Stimulated activated CD4-positive, alpha-beta T cell treated with anti-CD3 and anti-CD28 coated beads, Interleukin-15, amount 100 ng/mL, for 48 hours (primary cell): ENCODE measurements at regions not wholly inside any gene's neighbourhood (a gene's known extent, or its start where the extent isn't known, plus 50 kb on each side); places are given as distances from the start of the nearest gene placed in this dataset.

Experiments
- DNase-seq, 2 donors: peaks; one replicate each; pipeline ENCODE4 v3.0.0-alpha.2; 2020; ENCODE audit warnings: low read depth in 2 of 2

GRCh38 chr15:66999046-66999968, 66.1 kb upstream of the SMAD3 start:
- no peak for DNase-seq

DNA sequence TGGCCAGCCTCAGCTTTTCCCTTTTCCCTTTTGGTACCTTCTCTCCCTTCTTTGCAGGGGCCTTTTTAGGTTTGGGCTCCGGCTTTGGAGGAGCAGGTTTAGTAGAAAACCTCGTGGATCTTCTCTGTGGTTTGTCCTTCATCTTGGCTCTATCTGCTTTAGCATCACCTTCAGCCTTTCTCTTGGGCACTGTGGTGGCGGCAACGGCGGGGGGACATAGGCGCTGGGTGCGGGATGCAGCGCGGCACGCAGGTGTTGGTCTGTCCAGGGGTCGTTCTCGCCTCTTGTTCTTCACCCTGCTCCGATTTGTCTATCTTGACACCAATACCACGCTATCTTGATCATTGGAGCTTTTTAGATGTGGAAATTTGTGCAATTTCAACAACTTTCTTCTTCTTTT, 64.5 kb upstream of the SMAD3 start:
- DNase-seq, result no peak

DNA sequence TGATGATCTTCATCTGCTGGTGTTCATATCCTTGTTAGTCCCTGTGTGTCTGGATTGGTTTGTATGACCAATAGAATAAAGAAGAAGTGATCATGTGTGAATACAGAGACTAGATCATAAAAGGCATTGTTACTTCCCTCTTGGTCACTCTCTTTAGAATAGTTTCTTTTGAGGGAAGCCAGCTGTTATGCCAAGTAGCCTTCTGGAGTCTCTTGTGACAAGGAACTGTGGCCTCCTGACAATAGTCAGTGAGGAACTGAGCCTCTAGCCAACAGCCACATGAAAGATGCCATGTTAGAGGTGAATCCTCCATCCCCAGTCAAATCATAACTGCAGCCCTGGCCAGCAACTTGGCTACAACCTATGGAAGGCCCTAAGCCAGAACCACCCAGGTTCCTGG, 63.0 kb upstream of the SMAD3 start:
- no peak for DNase-seq

GRCh38 chr15:67003586-67003985, 61.8 kb upstream of the SMAD3 start:
- DNase-seq, result no peak

- DNase-seq, result no peak
Measured at GRCh38 chr15:67004142-67004541, 61.3 kb upstream of the SMAD3 start.

DNA sequence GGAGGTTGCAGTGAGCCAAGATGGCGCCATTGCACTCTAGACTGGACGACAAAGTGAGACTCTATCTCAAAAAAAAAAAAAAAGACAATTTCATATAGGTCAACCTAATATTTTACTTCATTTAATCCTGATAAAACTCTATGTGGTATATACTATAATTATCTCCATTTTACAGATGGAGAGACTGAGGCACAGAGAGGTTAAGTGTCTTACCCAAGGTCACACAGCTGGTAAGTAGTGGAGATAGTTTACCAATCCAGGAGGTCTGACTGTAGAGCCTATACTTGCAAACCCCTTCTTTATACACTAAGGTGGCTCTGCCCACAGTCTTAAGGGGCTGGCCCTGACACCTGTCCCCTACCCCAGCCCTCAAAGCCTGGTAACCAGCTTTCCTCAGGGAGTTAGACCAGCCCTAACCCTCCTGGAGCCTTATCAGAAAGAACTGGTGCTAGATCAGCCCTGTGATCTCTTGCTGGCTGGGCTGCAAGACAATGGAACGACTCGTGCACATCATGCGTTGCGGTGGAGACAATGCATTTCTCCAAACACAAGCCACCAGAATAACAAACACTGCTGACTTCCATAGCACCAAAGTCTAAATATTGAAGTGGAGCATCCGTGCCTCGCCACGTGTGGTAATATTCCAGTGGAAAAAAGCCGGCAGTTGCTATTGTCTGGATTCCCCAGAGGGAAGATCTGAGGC, 60.0 kb upstream of the SMAD3 start:
- DNase-seq, result no peak

- no peak for DNase-seq
Measured at GRCh38 chr15:67006083-67007065, 59.0 kb upstream of the SMAD3 start.

DNA sequence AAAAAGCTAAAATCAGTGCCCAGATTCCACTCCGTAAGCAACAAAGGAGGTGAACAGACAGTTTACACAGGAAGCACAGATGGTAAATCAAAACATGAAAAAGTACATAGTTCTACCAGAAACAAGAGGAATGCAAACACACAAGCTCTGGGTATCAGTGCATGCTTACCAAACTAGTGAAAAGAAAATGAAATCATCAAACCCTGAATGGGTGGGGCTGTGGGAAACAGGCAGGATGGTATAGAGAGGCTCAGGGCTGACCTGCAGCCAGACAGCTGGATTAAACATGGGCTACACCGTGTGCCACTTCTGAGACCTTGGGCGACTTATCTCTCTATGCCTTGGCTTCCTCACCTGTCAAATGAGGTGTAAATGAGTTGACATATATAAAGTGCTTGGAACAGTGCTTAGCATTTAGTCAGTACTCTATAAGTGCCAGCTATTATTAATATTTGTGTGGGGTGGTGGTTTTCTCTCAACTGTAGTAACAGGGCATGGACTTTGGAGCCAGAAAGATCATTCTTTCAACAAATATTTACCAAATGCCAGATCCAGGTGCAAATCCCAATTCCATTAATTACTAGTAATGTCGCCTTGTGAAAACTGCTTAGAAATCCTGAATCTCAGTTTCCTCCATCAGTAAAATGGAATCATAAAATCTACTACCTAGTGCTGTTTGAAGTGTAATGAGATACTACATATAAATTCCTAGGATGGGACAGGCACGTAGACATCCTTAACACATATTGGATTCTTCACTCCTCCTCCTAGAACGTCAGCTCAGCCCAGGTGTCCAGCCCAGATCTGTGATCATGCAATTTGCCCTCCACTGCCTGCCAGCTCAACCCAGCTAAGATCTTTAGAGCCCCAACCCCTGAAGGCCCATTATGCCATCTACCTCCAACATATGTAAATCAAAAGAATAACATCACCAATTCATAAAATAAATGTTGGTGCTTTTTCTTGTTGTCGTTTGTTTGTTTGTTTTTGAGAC, 55.5 kb upstream of the SMAD3 start:
- no peak for DNase-seq

DNA sequence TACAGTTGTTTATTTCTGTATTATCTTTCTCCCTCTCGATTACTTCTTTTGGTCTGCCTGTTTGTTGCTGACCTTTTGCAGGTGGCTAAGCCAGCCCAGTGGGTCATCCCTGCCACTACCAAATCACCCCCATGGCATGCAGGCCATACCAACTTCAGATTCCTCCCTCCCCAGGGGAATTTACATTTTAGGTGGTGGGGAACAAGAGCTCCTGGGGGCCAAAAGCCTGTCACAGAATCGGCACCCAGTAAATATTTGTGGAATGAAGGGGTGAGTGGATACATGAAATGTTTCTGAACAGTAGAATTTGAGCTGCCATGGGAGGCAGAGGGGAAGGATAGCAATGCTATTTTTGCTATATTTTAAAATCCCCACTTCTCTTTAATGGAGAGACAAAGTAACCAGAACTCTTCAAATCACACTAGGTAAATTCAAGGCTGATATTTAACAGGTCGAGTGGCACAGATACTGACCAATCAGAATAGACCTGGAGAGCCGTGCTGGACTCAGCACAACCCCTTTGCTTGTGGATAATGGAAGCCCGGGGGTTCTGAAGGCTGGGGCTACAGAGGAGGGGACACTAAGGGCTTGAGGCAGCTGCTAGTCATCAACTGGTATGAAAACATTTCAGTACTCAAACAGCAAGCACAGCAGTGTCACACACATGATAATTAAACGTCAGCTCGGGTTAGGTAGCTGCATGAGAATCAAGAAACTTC, 54.3 kb upstream of the SMAD3 start:
- DNase-seq, result no peak

- DNase-seq, result no peak
Measured at GRCh38 chr15:67011617-67012005, 53.8 kb upstream of the SMAD3 start.

- DNase-seq, result no peak
Measured at GRCh38 chr15:67013696-67014095, 51.7 kb upstream of the SMAD3 start.
